Neuronal stem cell (in vitro differentiated cells): ENCODE measurements at regions not wholly inside any gene's neighbourhood (a gene's known extent, or its start where the extent isn't known, plus 50 kb on each side); places are given as distances from the start of the nearest gene placed in this dataset.

Experiments used
- DNase-seq: peaks from one replicate; pipeline ENCODE4 v3.0.0-alpha.2; 2013; ENCODE audit warnings: low spot score
- H2AFZ ChIP-seq: one replicate; pipeline ENCODE4 v1.6.1; 2013; ENCODE audit warnings: mild to moderate bottlenecking, low read length, inconsistent platforms
- H2AK5ac ChIP-seq: 2 replicates; pipeline ENCODE4 v1.6.1; 2013; ENCODE audit warnings: low read depth, mild to moderate bottlenecking, inconsistent platforms, low read length, moderate library complexity, mixed read lengths
- H2BK120ac ChIP-seq: 2 replicates; pipeline ENCODE4 v1.6.1; 2013; ENCODE audit warnings: low read depth, mild to moderate bottlenecking, inconsistent platforms, low read length, moderate library complexity, mixed read lengths
- H2BK12ac ChIP-seq: one replicate; pipeline ENCODE4 v1.6.1; 2013; ENCODE audit warnings: low read length, inconsistent platforms
- H2BK15ac ChIP-seq: 2 replicates; pipeline ENCODE4 v1.6.1; 2013; ENCODE audit warnings: mild to moderate bottlenecking, low read length, inconsistent platforms, mixed read lengths
- H2BK5ac ChIP-seq: one replicate; pipeline ENCODE4 v1.6.1; 2013; ENCODE audit warnings: inconsistent platforms, mild to moderate bottlenecking, low read length, moderate library complexity
- H3K14ac ChIP-seq: one replicate; pipeline ENCODE4 v1.6.1; 2013; ENCODE audit warnings: low read length, inconsistent platforms
- H3K18ac ChIP-seq: 2 replicates; pipeline ENCODE4 v1.6.1; 2013; ENCODE audit warnings: low read length, inconsistent platforms
- H3K23ac ChIP-seq: 2 replicates; pipeline ENCODE4 v1.6.1; 2013; ENCODE audit warnings: low read depth, mild to moderate bottlenecking, mixed read lengths, low read length, inconsistent platforms; ENCODE audit not compliant: poor library complexity
- H3K27ac ChIP-seq: replicated peaks from 3 replicates; pipeline ENCODE4 v1.5.1; 2013; ENCODE audit warnings: low read length, inconsistent platforms
- H3K27me3 ChIP-seq, 3 experiments: 2 replicates each; pipeline ENCODE4 v1.6.1; 2013; ENCODE audit warnings: low read length in 3 of 3, mild to moderate bottlenecking in 2 of 3, inconsistent platforms in 1 of 3, low read depth in 1 of 3, mixed read lengths in 1 of 3, moderate library complexity in 1 of 3; ENCODE audit not compliant: control insufficient read depth in 3 of 3, insufficient read depth in 3 of 3
- H3K36me3 ChIP-seq, 2 donors: replicated peaks in 1 of 2; 2 replicates each; pipeline ENCODE4 v1.6.1; 2013; ENCODE audit warnings: low read length in 2 of 2; ENCODE audit not compliant: control insufficient read depth in 2 of 2, insufficient read depth in 2 of 2
- H3K4ac ChIP-seq: 2 replicates; pipeline ENCODE4 v1.6.1; 2013; ENCODE audit warnings: inconsistent platforms, mild to moderate bottlenecking, low read length, moderate library complexity
- H3K4me1 ChIP-seq, 2 donors: 1 replicate in 1 of 2; 2 replicates in 1 of 2; pipeline ENCODE4 v1.6.1; 2013; ENCODE audit warnings: low read length in 2 of 2, low read depth in 1 of 2; ENCODE audit not compliant: control insufficient read depth in 2 of 2, insufficient read depth in 1 of 2
- H3K4me2 ChIP-seq: one replicate; pipeline ENCODE4 v1.6.1; 2013; ENCODE audit warnings: mild to moderate bottlenecking, low read length, inconsistent platforms; ENCODE audit not compliant: insufficient read depth, poor library complexity, severe bottlenecking
- H3K4me3 ChIP-seq, 2 donors: 2 replicates each; pipeline ENCODE4 v1.5.1; 2013; ENCODE audit warnings: low read length in 2 of 2, mild to moderate bottlenecking in 2 of 2, inconsistent platforms in 1 of 2, moderate library complexity in 1 of 2
- H3K79me1 ChIP-seq: one replicate; pipeline ENCODE4 v1.6.1; 2013; ENCODE audit warnings: low read depth, mild to moderate bottlenecking, inconsistent platforms, low read length, moderate library complexity
- H3K9ac ChIP-seq: one replicate; pipeline ENCODE4 v1.6.1; 2013; ENCODE audit warnings: mild to moderate bottlenecking, low read depth, low read length, inconsistent platforms; ENCODE audit not compliant: poor library complexity
- H3K9me3 ChIP-seq, 2 donors: replicated peaks in 1 of 2; 2 replicates each; pipeline versions ENCODE3 to v1.6.1; 2013; ENCODE audit warnings: low read length in 2 of 2, mild to moderate bottlenecking in 2 of 2, inconsistent platforms in 1 of 2, low read depth in 1 of 2, mixed read lengths in 1 of 2, moderate library complexity in 1 of 2; ENCODE audit not compliant: control insufficient read depth in 2 of 2, insufficient read depth in 1 of 2
- H4K8ac ChIP-seq: one replicate; pipeline ENCODE4 v1.6.1; 2013; ENCODE audit warnings: low read depth, mild to moderate bottlenecking, inconsistent platforms, low read length, moderate library complexity
- H4K91ac ChIP-seq: one replicate; pipeline ENCODE4 v1.6.1; 2013; ENCODE audit warnings: low read length, low read depth, mild to moderate bottlenecking, inconsistent platforms; ENCODE audit not compliant: poor library complexity
- WGBS, 2 donors: extraction: QIAGEN DNeasy Blood & Tissue Kit; methylation state at CpG; one replicate each; pipeline ENCODE4 v1.1.7; 2013; ENCODE audit warnings: missing lambda C conversion rate in 2 of 2, mixed read lengths in 1 of 2; ENCODE audit not compliant: insufficient read length in 2 of 2, insufficient replicate concordance in 1 of 2; ENCODE audit errors: extremely low coverage in 2 of 2; 5-methylcytosine and 5-hydroxymethylcytosine counted together

- Histone ChIP-seq H2BK120ac (no peak overlapping the region), H3K14ac (no peak overlapping the region), H3K36me3 (no peaks in the 10 kb centered on the region), H3K9ac (no peak overlapping the region), H3K4ac (no peak overlapping the region), H3K23ac (no peak overlapping the region), H2BK12ac (no peak overlapping the region), H4K8ac (no peak overlapping the region), H3K4me2 (no peak overlapping the region), H3K4me1 (no peaks in the 10 kb centered on the region), H3K4me3 (no peak overlapping the region), H3K18ac (no peak overlapping the region), H3K9me3 (no peaks in the 10 kb centered on the region), H3K79me1 (no peaks in the 10 kb centered on the region), H2BK5ac (no peak overlapping the region), H4K91ac (no peak overlapping the region), H3K27me3 (peaks cover 0 to 3% (median 0%) of the 10 kb centered on the region in 3 experiments), H2AK5ac (no peak overlapping the region), H2AFZ (no peak overlapping the region), H3K27ac (no peak overlapping the region), H2BK15ac (no peak overlapping the region)
- WGBS, 2 donors: no CpG with 5 or more reads among the region's 6 CpGs
- no peak for DNase-seq
Measured at GRCh38 chr12:94749890-94750289, 99.5 kb upstream of the TMCC3 start.

DNA sequence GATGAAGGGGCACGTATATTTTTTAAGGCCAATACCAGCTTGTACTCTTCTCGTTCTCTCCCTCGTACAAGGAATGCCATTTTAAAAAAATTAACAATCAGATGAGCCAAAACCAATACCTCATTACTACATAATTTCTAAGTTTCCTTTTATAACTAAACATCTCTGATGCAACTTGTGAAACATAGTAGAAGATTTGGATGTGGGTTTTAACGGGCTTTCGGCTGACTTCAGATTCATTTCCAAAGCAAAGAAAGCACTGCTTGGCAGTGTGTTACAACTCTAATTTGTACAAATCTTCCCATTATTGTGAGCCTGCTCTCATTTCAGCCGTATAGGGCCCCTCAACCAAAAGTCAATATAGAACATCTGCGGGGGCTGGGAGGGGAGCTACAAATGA lies 99.1 kb upstream of the TMCC3 start:
- no peak overlapping the region for H2BK12ac ChIP-seq
- peaks cover 0 to 6% (median 0%) of the 10 kb centered on the region in 3 experiments for H3K27me3 ChIP-seq
- H2BK15ac ChIP-seq: no peak overlapping the region
- H3K23ac ChIP-seq: no peak overlapping the region
- no peak for DNase-seq
- no peak overlapping the region for H4K91ac ChIP-seq
- H2AFZ ChIP-seq: no peak overlapping the region
- H3K4ac ChIP-seq: no peak overlapping the region
- no peak overlapping the region for H2BK5ac ChIP-seq
- no peak overlapping the region for H3K4me3 ChIP-seq
- H2BK120ac ChIP-seq: no peak overlapping the region
- H2AK5ac ChIP-seq: no peak overlapping the region
- no peak overlapping the region for H3K9ac ChIP-seq
- H3K4me1 ChIP-seq: no peaks in the 10 kb centered on the region
- no peaks in the 10 kb centered on the region for H3K79me1 ChIP-seq
- no peak overlapping the region for H3K4me2 ChIP-seq
- H3K18ac ChIP-seq: no peak overlapping the region
- H3K27ac ChIP-seq: no peak overlapping the region
- no peaks in the 10 kb centered on the region for H3K36me3 ChIP-seq
- H4K8ac ChIP-seq: no peak overlapping the region
- H3K9me3 ChIP-seq: no peaks in the 10 kb centered on the region
- H3K14ac ChIP-seq: no peak overlapping the region
- WGBS, 2 donors: no CpG with 5 or more reads among the region's 7 CpGs

DNA sequence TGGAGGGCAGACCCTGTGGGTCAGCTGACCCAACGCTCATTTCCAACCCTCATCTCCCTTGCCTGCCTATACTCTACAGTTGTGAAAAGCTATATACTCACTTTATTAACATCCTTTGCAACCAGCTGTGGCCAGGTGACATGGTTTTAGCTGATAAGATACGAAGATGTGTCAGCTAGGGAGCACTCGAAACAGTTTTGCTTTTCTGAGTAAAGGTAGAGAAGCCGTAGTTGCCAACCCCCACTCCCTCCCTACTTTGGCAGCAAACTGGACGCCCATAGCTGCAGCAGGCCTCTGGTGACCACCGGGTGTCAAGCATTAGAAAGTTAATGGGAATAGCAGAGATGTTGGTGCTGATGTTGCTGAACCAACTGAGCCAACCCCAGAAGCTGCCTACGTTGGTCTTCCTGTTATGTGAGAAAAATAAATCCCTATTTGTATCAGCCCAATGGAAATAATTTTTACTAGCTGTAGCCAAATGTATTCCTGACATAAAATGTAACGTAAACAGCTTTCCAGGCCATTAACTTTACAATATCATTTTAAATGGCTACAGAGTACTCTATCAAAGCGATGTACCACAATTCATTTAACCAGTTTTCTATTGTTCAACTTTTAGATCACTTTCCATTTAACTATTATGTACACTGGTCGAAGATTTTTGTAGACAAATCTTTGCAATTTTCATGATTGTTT lies 98.5 kb upstream of the TMCC3 start:
- no peak overlapping the region for H4K8ac ChIP-seq
- H3K18ac ChIP-seq: no peak overlapping the region
- H2AK5ac ChIP-seq: no peak overlapping the region
- no peaks in the 10 kb centered on the region for H3K36me3 ChIP-seq
- no peak overlapping the region for H3K9ac ChIP-seq
- DNase-seq: no peak
- WGBS, 2 donors: no CpG with 5 or more reads among the region's 10 CpGs
- H3K4ac ChIP-seq: no peak overlapping the region
- H3K4me2 ChIP-seq: no peak overlapping the region
- no peak overlapping the region for H2BK15ac ChIP-seq
- H3K23ac ChIP-seq: no peak overlapping the region
- H3K79me1 ChIP-seq: no peaks in the 10 kb centered on the region
- peaks cover 0 to 9% (median 0%) of the 10 kb centered on the region in 3 experiments for H3K27me3 ChIP-seq
- no peak overlapping the region for H2BK12ac ChIP-seq
- H4K91ac ChIP-seq: no peak overlapping the region
- H3K9me3 ChIP-seq: no peaks in the 10 kb centered on the region
- no peak overlapping the region for H2AFZ ChIP-seq
- H3K14ac ChIP-seq: no peak overlapping the region
- H3K4me3 ChIP-seq: no peak overlapping the region
- H2BK120ac ChIP-seq: no peak overlapping the region
- H2BK5ac ChIP-seq: no peak overlapping the region
- no peak overlapping the region for H3K27ac ChIP-seq
- H3K4me1 ChIP-seq: no peaks in the 10 kb centered on the region

DNA sequence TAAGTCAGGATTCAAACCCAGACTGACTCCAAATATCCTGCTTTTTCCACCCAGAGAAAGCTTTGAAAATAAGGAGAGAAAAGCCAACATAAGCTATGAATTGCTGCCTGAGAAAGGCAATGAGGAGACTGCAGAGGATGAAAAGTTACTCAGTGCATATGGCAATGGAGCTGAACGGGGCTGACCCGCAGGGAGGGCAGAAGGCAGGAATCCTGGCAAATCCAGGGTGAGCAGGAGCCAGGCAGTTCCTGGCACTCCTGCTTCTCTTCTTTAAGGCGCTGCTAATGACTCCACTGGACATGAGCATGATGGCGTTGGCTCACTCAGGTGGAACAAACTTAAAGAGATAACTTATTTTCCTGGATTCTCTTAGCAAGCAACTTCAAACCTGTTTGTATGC lies 95.2 kb upstream of the TMCC3 start:
- H3K27me3 ChIP-seq: peaks cover 0 to 12% (median 0%) of the 10 kb centered on the region in 3 experiments
- H2AK5ac ChIP-seq: no peak overlapping the region
- no peak for DNase-seq
- H3K4ac ChIP-seq: no peak overlapping the region
- no peak overlapping the region for H3K27ac ChIP-seq
- H3K23ac ChIP-seq: no peak overlapping the region
- no peak overlapping the region for H2BK15ac ChIP-seq
- no peak overlapping the region for H2BK5ac ChIP-seq
- H2BK120ac ChIP-seq: no peak overlapping the region
- no peaks in the 10 kb centered on the region for H3K9me3 ChIP-seq
- no peak overlapping the region for H2BK12ac ChIP-seq
- H2AFZ ChIP-seq: no peak overlapping the region
- no peak overlapping the region for H4K8ac ChIP-seq
- no peak overlapping the region for H3K9ac ChIP-seq
- H3K79me1 ChIP-seq: no peaks in the 10 kb centered on the region
- H3K14ac ChIP-seq: no peak overlapping the region
- no peak overlapping the region for H3K4me2 ChIP-seq
- no peak overlapping the region for H3K4me3 ChIP-seq
- H3K4me1 ChIP-seq: peaks cover 0 to 5% of the 10 kb centered on the region in 2 donors
- H4K91ac ChIP-seq: no peak overlapping the region
- WGBS, 2 donors: no CpG with 5 or more reads among the region's 4 CpGs
- no peaks in the 10 kb centered on the region for H3K36me3 ChIP-seq
- H3K18ac ChIP-seq: no peak overlapping the region
